Gastrocnemius medialis (tissue), 4 donors: ENCODE measurements at regions not wholly inside any gene's neighbourhood (a gene's known extent, or its start where the extent isn't known, plus 50 kb on each side); places are given as distances from the start of the nearest gene placed in this dataset.

Source experiments
- POLR2A ChIP-seq, 2 donors: fragments of 450-650 bp; IDR thresholded peaks; one replicate each; pipeline ENCODE4 v1.6.1; 2017; ENCODE audit warnings: antibody characterized with exemption in 2 of 2, mild to moderate bottlenecking in 2 of 2, moderate library complexity in 2 of 2
- TF ChIP-seq, protein P1 (sequence below), 5 experiments: fragments of 450-650 bp in 3 of 5; fragments of 200-600 bp in 2 of 5; sonication (generic) in 2 of 5; IDR thresholded peaks in 4 of 5; conservative IDR thresholded peaks in 1 of 5; 1 replicate in 4 of 5; 2 replicates in 1 of 5; pipeline ENCODE4 v1.5.1; 2016 to 2019; ENCODE audit warnings: antibody characterized with exemption in 5 of 5, mild to moderate bottlenecking in 3 of 5, moderate library complexity in 3 of 5

DNA sequence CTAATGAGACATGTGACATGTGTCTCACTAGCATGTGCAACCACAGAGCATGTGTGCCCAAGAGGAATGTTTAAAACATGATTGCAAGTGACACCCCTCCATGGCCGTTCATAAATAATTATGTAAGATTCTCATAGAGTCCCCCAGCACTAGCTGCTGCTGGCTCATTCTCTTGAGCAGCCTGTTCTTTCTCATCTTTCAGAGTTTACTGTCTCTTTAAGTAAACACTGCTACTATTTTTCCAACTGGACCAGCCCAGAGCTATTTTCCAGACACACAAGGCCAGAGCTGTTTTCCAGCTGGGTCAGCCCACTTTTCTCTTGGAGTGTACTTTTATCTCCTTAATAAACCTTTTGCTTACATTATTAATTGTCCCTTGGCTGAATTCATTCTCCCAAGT lies 326.8 kb upstream of the DLGAP1 start:
- TF ChIP-seq, protein P1, sequence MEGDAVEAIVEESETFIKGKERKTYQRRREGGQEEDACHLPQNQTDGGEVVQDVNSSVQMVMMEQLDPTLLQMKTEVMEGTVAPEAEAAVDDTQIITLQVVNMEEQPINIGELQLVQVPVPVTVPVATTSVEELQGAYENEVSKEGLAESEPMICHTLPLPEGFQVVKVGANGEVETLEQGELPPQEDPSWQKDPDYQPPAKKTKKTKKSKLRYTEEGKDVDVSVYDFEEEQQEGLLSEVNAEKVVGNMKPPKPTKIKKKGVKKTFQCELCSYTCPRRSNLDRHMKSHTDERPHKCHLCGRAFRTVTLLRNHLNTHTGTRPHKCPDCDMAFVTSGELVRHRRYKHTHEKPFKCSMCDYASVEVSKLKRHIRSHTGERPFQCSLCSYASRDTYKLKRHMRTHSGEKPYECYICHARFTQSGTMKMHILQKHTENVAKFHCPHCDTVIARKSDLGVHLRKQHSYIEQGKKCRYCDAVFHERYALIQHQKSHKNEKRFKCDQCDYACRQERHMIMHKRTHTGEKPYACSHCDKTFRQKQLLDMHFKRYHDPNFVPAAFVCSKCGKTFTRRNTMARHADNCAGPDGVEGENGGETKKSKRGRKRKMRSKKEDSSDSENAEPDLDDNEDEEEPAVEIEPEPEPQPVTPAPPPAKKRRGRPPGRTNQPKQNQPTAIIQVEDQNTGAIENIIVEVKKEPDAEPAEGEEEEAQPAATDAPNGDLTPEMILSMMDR (IDR thresholded peaks at IDR 0.05 in 4 of 5, conservative IDR thresholded peaks at IDR 0.05 in 1 of 5) = no peak
- no peak for TF ChIP-seq POLR2A (IDR thresholded peaks at IDR 0.05)
